OCI-LY7 (cell line): ENCODE measurements at regions not wholly inside any gene's neighbourhood (a gene's known extent, or its start where the extent isn't known, plus 50 kb on each side); places are given as distances from the start of the nearest gene placed in this dataset.

Source experiments
- BruUV-seq: library from RNA; stranded (reverse); fragments of 400-500 nt; replicated peaks from 2 replicates; lab custom pipeline; 2021; lab: Mats Ljungman, UMichigan
- CTCF ChIA-PET: fragments of 300-600 bp; sonication (Branson Sonifier 250); formaldehyde crosslinking; loops from one replicate; lab custom pipeline; 2022; ENCODE audit warnings: antibody characterized with exemption; ENCODE audit not compliant: unreplicated experiment; lab: Charles Lee
- POLR2A ChIA-PET: fragments of 300-600 bp; sonication (Branson Sonifier 250); formaldehyde crosslinking; loops from one replicate; lab custom pipeline; 2022; ENCODE audit warnings: antibody characterized with exemption; lab: Charles Lee
- DNase-seq: peaks from one replicate; pipeline ENCODE4 v3.0.0-alpha.2; 2015; ENCODE audit warnings: low spot score
- H2AFZ ChIP-seq: fragments of 200-600 bp; sonication (generic), shearing (Covaris generic); 2 replicates; pipeline ENCODE4 v1.6.1; 2014; ENCODE audit warnings: mild to moderate bottlenecking, antibody characterized with exemption, low read length, moderate library complexity
- H3K27ac ChIP-seq: fragments of 200-600 bp; sonication (generic); 2 replicates; pipeline ENCODE4 v1.5.1; 2014; ENCODE audit warnings: mixed run types, low read depth, mild to moderate bottlenecking, moderate library complexity, low read length, inconsistent platforms; ENCODE audit not compliant: poor library complexity, severe bottlenecking
- H3K36me3 ChIP-seq: fragments of 200-600 bp; sonication (generic); 2 replicates; pipeline ENCODE4 v1.6.1; 2014; ENCODE audit warnings: mild to moderate bottlenecking, antibody characterized with exemption, low read length, moderate library complexity, mixed read lengths; ENCODE audit not compliant: insufficient read depth
- H3K4me1 ChIP-seq: fragments of 200-600 bp; sonication (generic); 2 replicates; pipeline ENCODE4 v1.5.1; 2014; ENCODE audit warnings: mild to moderate bottlenecking, low read length; ENCODE audit not compliant: insufficient read depth, poor library complexity, severe bottlenecking
- H3K4me2 ChIP-seq: fragments of 200-600 bp; sonication (generic); 2 replicates; pipeline ENCODE4 v1.6.1; 2014; ENCODE audit warnings: mild to moderate bottlenecking, low read length
- H3K4me3 ChIP-seq: fragments of 200-600 bp; sonication (generic); 2 replicates; pipeline ENCODE4 v1.5.1; 2014; ENCODE audit warnings: mild to moderate bottlenecking, low read depth, low read length; ENCODE audit not compliant: poor library complexity, severe bottlenecking
- H3K79me2 ChIP-seq: fragments of 200-600 bp; sonication (generic); 2 replicates; pipeline ENCODE4 v1.6.1; 2016; ENCODE audit warnings: low read depth, mild to moderate bottlenecking, low read length, moderate library complexity, mixed read lengths; ENCODE audit not compliant: insufficient read depth
- H3K9me2 ChIP-seq: fragments of 200-600 bp; sonication (generic); 2 replicates; pipeline ENCODE4 v1.6.1; 2016; ENCODE audit warnings: mild to moderate bottlenecking, low read length, mixed read lengths; ENCODE audit not compliant: insufficient read depth
- H3K9me3 ChIP-seq: fragments of 200-600 bp; sonication (generic); 2 replicates; pipeline ENCODE4 v1.6.1; 2014; ENCODE audit warnings: mild to moderate bottlenecking, mixed run types, low read length, mixed read lengths
- H4K20me1 ChIP-seq: fragments of 200-600 bp; sonication (generic); 2 replicates; pipeline ENCODE4 v1.6.1; 2014; ENCODE audit warnings: mild to moderate bottlenecking, antibody characterized with exemption, low read length, moderate library complexity, mixed read lengths; ENCODE audit not compliant: insufficient read depth
- CTCF ChIP-seq: fragments of 200-600 bp; sonication (generic); conservative IDR thresholded peaks from 2 replicates; pipeline ENCODE4 v1.5.1; 2014; ENCODE audit warnings: mild to moderate bottlenecking, antibody characterized with exemption, low read length, moderate library complexity, mixed read lengths
- EZH2phosphoT487 ChIP-seq: fragments of 200-600 bp; sonication (generic); IDR thresholded peaks from 2 replicates; pipeline ENCODE4 v1.6.1; 2018; ENCODE audit warnings: low read depth, borderline replicate concordance, mild to moderate bottlenecking, mixed run types, antibody characterized with exemption, low read length, moderate library complexity, mixed read lengths
- intact Hi-C: fragments of 100-400 bp; cut with micrococcal nuclease; formaldehyde crosslinking; loops from one replicate; pipeline ENCODE4 v1.10.0; 2022; ENCODE audit not compliant: unreplicated experiment

- Histone ChIP-seq H3K9me3 (no peaks in the 10 kb centered on the region), H3K79me2 (no peaks in the 10 kb centered on the region), H4K20me1 (no peaks in the 10 kb centered on the region), H3K27ac (no peak overlapping the region), H3K9me2 (no peaks in the 10 kb centered on the region), H3K4me3 (no peak overlapping the region), H2AFZ (no peak overlapping the region), H3K4me1 (no peaks in the 10 kb centered on the region), H3K4me2 (no peak overlapping the region), H3K36me3 (no peaks in the 10 kb centered on the region)
- DNase-seq, result no peak
- intact Hi-C loops, result no loop called here
- POLR2A ChIA-PET, result interaction anchor here (1.0 kb wide), 1 partner anchor 13 kb away, joined by 3 read pairs; no protein-coding TSS in a partner anchor
- no TSS peak for BruUV-seq
- CTCF ChIA-PET, result no interaction called here
- TF ChIP-seq EZH2phosphoT487, result no peak
- no peak for TF ChIP-seq CTCF
Observed at GRCh38 chr12:84660139-84660538, 252.5 kb downstream of the SLC6A15 start.

GRCh38 chr12:84658877-84659276 lies 253.7 kb downstream of the SLC6A15 start:
- no peaks in the 10 kb centered on the region for H3K79me2 ChIP-seq
- no peaks in the 10 kb centered on the region for H3K4me1 ChIP-seq
- no peak overlapping the region for H3K27ac ChIP-seq
- H3K36me3 ChIP-seq, result no peaks in the 10 kb centered on the region
- H3K9me2 ChIP-seq, result no peaks in the 10 kb centered on the region
- H2AFZ ChIP-seq, result no peak overlapping the region
- no peak overlapping the region for H3K4me2 ChIP-seq
- BruUV-seq, result no TSS peak
- H3K9me3 ChIP-seq, result no peaks in the 10 kb centered on the region
- intact Hi-C loops, result no loop called here
- no peak for TF ChIP-seq EZH2phosphoT487
- TF ChIP-seq CTCF, result no peak
- no peak overlapping the region for H3K4me3 ChIP-seq
- ChIA-PET POLR2A (interaction anchor here (1.0 kb wide), 1 partner anchor 12 kb away, joined by 3 read pairs; no protein-coding TSS in a partner anchor), CTCF (no interaction called here)
- H4K20me1 ChIP-seq, result no peaks in the 10 kb centered on the region
- no peak for DNase-seq

- H3K4me3 ChIP-seq, result no peak overlapping the region
- no peaks in the 10 kb centered on the region for H3K79me2 ChIP-seq
- POLR2A ChIA-PET, result no interaction called here
- H3K36me3 ChIP-seq, result no peaks in the 10 kb centered on the region
- CTCF ChIA-PET, result no interaction called here
- intact Hi-C loops, result no loop called here
- no peaks in the 10 kb centered on the region for H3K9me2 ChIP-seq
- no peaks in the 10 kb centered on the region for H3K9me3 ChIP-seq
- H3K4me1 ChIP-seq, result no peaks in the 10 kb centered on the region
- H2AFZ ChIP-seq, result no peak overlapping the region
- H3K4me2 ChIP-seq, result no peak overlapping the region
- H4K20me1 ChIP-seq, result no peaks in the 10 kb centered on the region
- TF ChIP-seq CTCF (no peak), EZH2phosphoT487 (no peak)
- BruUV-seq, result no TSS peak
- no peak overlapping the region for H3K27ac ChIP-seq
- no peak for DNase-seq
Observed at GRCh38 chr12:84656705-84657104, 255.9 kb downstream of the SLC6A15 start.
